ENCODE measurements at regions not wholly inside any gene's neighbourhood (a gene's known extent, or its start where the extent isn't known, plus 50 kb on each side); places are given as distances from the start of the nearest gene placed in this dataset.

DNA sequence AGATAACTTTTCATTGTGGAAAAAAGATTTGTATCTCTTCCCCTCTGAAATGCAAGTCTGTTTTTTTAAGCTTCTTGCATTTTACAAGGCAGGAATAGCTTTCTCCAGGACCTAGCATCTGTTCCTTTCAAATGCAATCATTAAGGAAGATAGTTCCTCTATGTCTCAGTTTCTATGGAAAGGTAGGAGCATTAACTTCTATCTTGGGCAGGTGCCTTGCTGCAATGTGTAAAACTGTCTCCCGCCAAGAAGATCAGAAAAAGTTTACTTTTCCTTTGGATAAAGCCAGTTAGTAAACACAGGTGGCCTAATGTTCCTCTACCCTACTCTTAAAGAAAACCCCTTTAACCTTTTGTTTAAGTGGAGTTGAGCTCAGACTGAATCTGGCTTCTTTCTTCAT lies 560.6 kb upstream of the CYLC2 start:
- no peak overlapping the region for H3K27ac ChIP-seq (ENCODE audit: extremely low read length, insufficient read depth, low read length)
- in situ Hi-C loops (cut with HindIII; ENCODE audit: extremely low pct_ligation_motif_present, low pct_unique_long_range_greater_than_20kb) (no loop called here), intact Hi-C loops (cut with micrococcal nuclease; ENCODE audit: unreplicated experiment) (no loop called here)
- TF ChIP-seq HOXA5 (CRISPR knock-in tag; IDR thresholded peaks at IDR 0.05) = no peak
- no peak for TF ChIP-seq REPIN1 (CRISPR knock-in tag; IDR thresholded peaks at IDR 0.05; ENCODE audit: borderline replicate concordance, low read depth)
- TF ChIP-seq, protein P1, sequence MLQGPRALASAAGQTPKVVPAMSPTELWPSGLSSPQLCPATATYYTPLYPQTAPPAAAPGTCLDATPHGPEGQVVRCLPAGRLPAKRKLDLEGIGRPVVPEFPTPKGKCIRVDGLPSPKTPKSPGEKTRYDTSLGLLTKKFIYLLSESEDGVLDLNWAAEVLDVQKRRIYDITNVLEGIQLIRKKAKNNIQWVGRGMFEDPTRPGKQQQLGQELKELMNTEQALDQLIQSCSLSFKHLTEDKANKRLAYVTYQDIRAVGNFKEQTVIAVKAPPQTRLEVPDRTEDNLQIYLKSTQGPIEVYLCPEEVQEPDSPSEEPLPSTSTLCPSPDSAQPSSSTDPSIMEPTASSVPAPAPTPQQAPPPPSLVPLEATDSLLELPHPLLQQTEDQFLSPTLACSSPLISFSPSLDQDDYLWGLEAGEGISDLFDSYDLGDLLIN (CRISPR knock-in tag; IDR thresholded peaks at IDR 0.05; ENCODE audit: borderline replicate concordance) = no peak
- TF ChIP-seq ZFP36 (IDR thresholded peaks at IDR 0.05; ENCODE audit: borderline replicate concordance, low read depth, low read length, partially characterized antibody) = no peak
- no peak for TF ChIP-seq KMT2A (CRISPR knock-in tag; IDR thresholded peaks at IDR 0.05)
- TF ChIP-seq, protein P2, sequence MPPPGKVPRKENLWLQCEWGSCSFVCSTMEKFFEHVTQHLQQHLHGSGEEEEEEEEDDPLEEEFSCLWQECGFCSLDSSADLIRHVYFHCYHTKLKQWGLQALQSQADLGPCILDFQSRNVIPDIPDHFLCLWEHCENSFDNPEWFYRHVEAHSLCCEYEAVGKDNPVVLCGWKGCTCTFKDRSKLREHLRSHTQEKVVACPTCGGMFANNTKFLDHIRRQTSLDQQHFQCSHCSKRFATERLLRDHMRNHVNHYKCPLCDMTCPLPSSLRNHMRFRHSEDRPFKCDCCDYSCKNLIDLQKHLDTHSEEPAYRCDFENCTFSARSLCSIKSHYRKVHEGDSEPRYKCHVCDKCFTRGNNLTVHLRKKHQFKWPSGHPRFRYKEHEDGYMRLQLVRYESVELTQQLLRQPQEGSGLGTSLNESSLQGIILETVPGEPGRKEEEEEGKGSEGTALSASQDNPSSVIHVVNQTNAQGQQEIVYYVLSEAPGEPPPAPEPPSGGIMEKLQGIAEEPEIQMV (CRISPR knock-in tag; IDR thresholded peaks at IDR 0.05; ENCODE audit: low read depth) = no peak
- TF ChIP-seq, protein P3, sequence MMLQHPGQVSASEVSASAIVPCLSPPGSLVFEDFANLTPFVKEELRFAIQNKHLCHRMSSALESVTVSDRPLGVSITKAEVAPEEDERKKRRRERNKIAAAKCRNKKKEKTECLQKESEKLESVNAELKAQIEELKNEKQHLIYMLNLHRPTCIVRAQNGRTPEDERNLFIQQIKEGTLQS (CRISPR knock-in tag; IDR thresholded peaks at IDR 0.05) = no peak
- TF ChIP-seq, protein P4, sequence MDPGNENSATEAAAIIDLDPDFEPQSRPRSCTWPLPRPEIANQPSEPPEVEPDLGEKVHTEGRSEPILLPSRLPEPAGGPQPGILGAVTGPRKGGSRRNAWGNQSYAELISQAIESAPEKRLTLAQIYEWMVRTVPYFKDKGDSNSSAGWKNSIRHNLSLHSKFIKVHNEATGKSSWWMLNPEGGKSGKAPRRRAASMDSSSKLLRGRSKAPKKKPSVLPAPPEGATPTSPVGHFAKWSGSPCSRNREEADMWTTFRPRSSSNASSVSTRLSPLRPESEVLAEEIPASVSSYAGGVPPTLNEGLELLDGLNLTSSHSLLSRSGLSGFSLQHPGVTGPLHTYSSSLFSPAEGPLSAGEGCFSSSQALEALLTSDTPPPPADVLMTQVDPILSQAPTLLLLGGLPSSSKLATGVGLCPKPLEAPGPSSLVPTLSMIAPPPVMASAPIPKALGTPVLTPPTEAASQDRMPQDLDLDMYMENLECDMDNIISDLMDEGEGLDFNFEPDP (CRISPR knock-in tag; conservative IDR thresholded peaks at IDR 0.05) = no peak
- TF ChIP-seq NFKBIZ (CRISPR knock-in tag; IDR thresholded peaks at IDR 0.05) = no peak
- TF ChIP-seq TCF12 (IDR thresholded peaks at IDR 0.05) = no peak
- no peak for TF ChIP-seq TCF12 (CRISPR knock-in tag; IDR thresholded peaks at IDR 0.05)
- no peak for TF ChIP-seq ZNF644 (CRISPR knock-in tag; IDR thresholded peaks at IDR 0.05; ENCODE audit: low read depth)
- no peak for TF ChIP-seq GFI1 (CRISPR knock-in tag; IDR thresholded peaks at IDR 0.05; ENCODE audit: borderline replicate concordance)
- no peak for TF ChIP-seq EEA1 (CRISPR knock-in tag; IDR thresholded peaks at IDR 0.05; ENCODE audit: borderline replicate concordance)
- TF ChIP-seq NR2C2 (CRISPR knock-in tag; IDR thresholded peaks at IDR 0.05; ENCODE audit: borderline replicate concordance) = no peak
- TF ChIP-seq, protein P5, sequence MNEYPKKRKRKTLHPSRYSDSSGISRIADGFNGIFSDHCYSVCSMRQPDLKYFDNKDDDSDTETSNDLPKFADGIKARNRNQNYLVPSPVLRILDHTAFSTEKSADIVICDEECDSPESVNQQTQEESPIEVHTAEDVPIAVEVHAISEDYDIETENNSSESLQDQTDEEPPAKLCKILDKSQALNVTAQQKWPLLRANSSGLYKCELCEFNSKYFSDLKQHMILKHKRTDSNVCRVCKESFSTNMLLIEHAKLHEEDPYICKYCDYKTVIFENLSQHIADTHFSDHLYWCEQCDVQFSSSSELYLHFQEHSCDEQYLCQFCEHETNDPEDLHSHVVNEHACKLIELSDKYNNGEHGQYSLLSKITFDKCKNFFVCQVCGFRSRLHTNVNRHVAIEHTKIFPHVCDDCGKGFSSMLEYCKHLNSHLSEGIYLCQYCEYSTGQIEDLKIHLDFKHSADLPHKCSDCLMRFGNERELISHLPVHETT (CRISPR knock-in tag; conservative IDR thresholded peaks at IDR 0.05) = no peak
- TF ChIP-seq ARHGAP35 (CRISPR knock-in tag; IDR thresholded peaks at IDR 0.05; ENCODE audit: borderline replicate concordance) = no peak
- ChIA-PET POLR2A (no interaction called here), CTCF (ENCODE audit: low intra/inter-chr PET ratio, low total read pairs) (no interaction called here)
- no TSS peak for BruUV-seq (replicated peaks)
- H3K27me3 ChIP-seq (ENCODE audit: control insufficient read depth in 1 of 2, insufficient read depth in 2 of 2, low read length in 2 of 2) = no peaks in the 10 kb centered on the region
- no peak overlapping the region for H3K4me3 ChIP-seq (replicated peaks in 1 of 3; ENCODE audit: insufficient read depth in 1 of 3, low read depth in 2 of 3, low read length in 3 of 3)
- H2AFZ ChIP-seq (ENCODE audit: low read length) = no peak overlapping the region
- 0% methylated on average over 1 of the region's 1 CpG for WGBS (ENCODE audit: low lambda C conversion rate)
- no peak overlapping the region for H3K9ac ChIP-seq (ENCODE audit: insufficient read depth, low read depth, low read length)
- H3K4me2 ChIP-seq (ENCODE audit: low read depth, low read length) = no peak overlapping the region
- DNase-seq (ENCODE audit: low spot score) (no peak), FAIRE-seq (no peak), ATAC-seq (no peak)
- no peaks in the 10 kb centered on the region for H3K79me2 ChIP-seq (ENCODE audit: insufficient read depth, low read length)
- no peaks in the 10 kb centered on the region for H3K36me3 ChIP-seq (replicated peaks in 1 of 2; ENCODE audit: control insufficient read depth in 1 of 2, insufficient read depth in 2 of 2, low read length in 2 of 2)
- no peaks in the 10 kb centered on the region for H3K9me3 ChIP-seq (ENCODE audit: low read length)
- H4K20me1 ChIP-seq (ENCODE audit: insufficient read depth, low read length) = no peaks in the 10 kb centered on the region
- H3K4me1 ChIP-seq (ENCODE audit: insufficient read depth, low read length) = no peaks in the 10 kb centered on the region

All from HepG2 (cell line).